ENCODE measurements at regions not wholly inside any gene's neighbourhood (a gene's known extent, or its start where the extent isn't known, plus 50 kb on each side); places are given as distances from the start of the nearest gene placed in this dataset.

- TF ChIP-seq CTCF (IDR thresholded peaks at IDR 0.05; ENCODE audit: low read depth, low read length, missing control alignments) = no peak
- in situ Hi-C loops (cut with HindIII; ENCODE audit: low sequenced_read_pairs) = no loop called here
- DNase-seq (ENCODE audit: low read depth) = no peak
- H3K4me3 ChIP-seq (ENCODE audit: low read depth, low read length) = no peak overlapping the region
Measured at GRCh38 chr6:14431385-14432330, 314.1 kb downstream of the CD83 start.

- DNase-seq (ENCODE audit: low read depth) = peak; percentile 6
- no peak for TF ChIP-seq CTCF (IDR thresholded peaks at IDR 0.05; ENCODE audit: low read depth, low read length, missing control alignments)
- no peak overlapping the region for H3K4me3 ChIP-seq (ENCODE audit: low read depth, low read length)
- in situ Hi-C loops (cut with HindIII; ENCODE audit: low sequenced_read_pairs) = no loop called here
Measured at GRCh38 chr6:14434916-14435690, 317.5 kb downstream of the CD83 start.

GRCh38 chr6:14436592-14437132 is 319.1 kb downstream of the CD83 start:
- in situ Hi-C loops (cut with HindIII; ENCODE audit: low sequenced_read_pairs) = no loop called here
- no peak for TF ChIP-seq CTCF (IDR thresholded peaks at IDR 0.05; ENCODE audit: low read depth, low read length, missing control alignments)

GRCh38 chr6:14439419-14439818 is 321.8 kb downstream of the CD83 start:
- no peak overlapping the region for H3K4me3 ChIP-seq (ENCODE audit: low read depth, low read length)
- in situ Hi-C loops (cut with HindIII; ENCODE audit: low sequenced_read_pairs) = no loop called here
- no peak for DNase-seq (ENCODE audit: low read depth)
- TF ChIP-seq CTCF (IDR thresholded peaks at IDR 0.05; ENCODE audit: low read depth, low read length, missing control alignments) = no peak

More at GRCh38 chr6:14436592-14437132, 319.1 kb downstream of the CD83 start:
- no peak overlapping the region for H3K4me3 ChIP-seq (ENCODE audit: low read depth, low read length)
- no peak for DNase-seq (ENCODE audit: low read depth)

- no peak for DNase-seq (ENCODE audit: low read depth)
- in situ Hi-C loops (cut with HindIII; ENCODE audit: low sequenced_read_pairs) = loop anchor here (5.0 kb wide), 1 partner anchor 88 kb away; no protein-coding TSS in a partner anchor
- H3K4me3 ChIP-seq (ENCODE audit: low read depth, low read length) = no peak overlapping the region
Measured at GRCh38 chr6:14440215-14440910, 322.8 kb downstream of the CD83 start.

More at GRCh38 chr6:14440215-14440910, 322.8 kb downstream of the CD83 start:
- TF ChIP-seq CTCF (IDR thresholded peaks at IDR 0.05; ENCODE audit: low read depth, low read length, missing control alignments) = no peak

All from astrocyte of the cerebellum (primary cell).